Dendritic cell treated with granulocyte-macrophage colony-stimulating factor and Interleukin-4, amounts not matched to agents 40 ng/mL and 50 ng/mL, for 4 days (primary cell): ENCODE measurements at regions not wholly inside any gene's neighbourhood (a gene's known extent, or its start where the extent isn't known, plus 50 kb on each side); places are given as distances from the start of the nearest gene placed in this dataset.

Experiments
- H3K27ac Mint-ChIP-seq: one replicate; pipeline ENCODE4 v1.8.0; 2022; ENCODE audit warnings: mild to moderate bottlenecking, mixed read lengths
- H3K27me3 Mint-ChIP-seq: one replicate; pipeline ENCODE4 v1.8.0; 2022; ENCODE audit warnings: mild to moderate bottlenecking, mixed read lengths
- H3K36me3 Mint-ChIP-seq: one replicate; pipeline ENCODE4 v1.8.0; 2022; ENCODE audit warnings: low read depth, mixed read lengths
- H3K4me1 Mint-ChIP-seq: one replicate; pipeline ENCODE4 v1.8.0; 2022; ENCODE audit warnings: low read depth, mixed read lengths
- H3K4me3 Mint-ChIP-seq: one replicate; pipeline ENCODE4 v1.8.0; 2022; ENCODE audit warnings: mild to moderate bottlenecking, moderate library complexity, mixed read lengths
- H3K9me3 Mint-ChIP-seq: one replicate; pipeline ENCODE4 v1.8.0; 2022; ENCODE audit warnings: mixed read lengths
- intact Hi-C: fragments of 100-400 bp; cut with micrococcal nuclease; formaldehyde crosslinking; loops from one replicate; pipeline ENCODE4 v1.15.0; 2022

GRCh38 chr11:98130117-98130625 is 890.6 kb upstream of the CNTN5 start:
- Mint-ChIP-seq H3K27me3 (no peaks in the 10 kb centered on the region), H3K9me3 (peaks cover 55% of the 10 kb centered on the region), H3K4me1 (no peaks in the 10 kb centered on the region), H3K27ac (no peak overlapping the region), H3K4me3 (no peak overlapping the region), H3K36me3 (no peaks in the 10 kb centered on the region)
- intact Hi-C loops, result no loop called here

GRCh38 chr11:98136357-98136756 is 884.4 kb upstream of the CNTN5 start:
- Mint-ChIP-seq H3K27me3 (no peaks in the 10 kb centered on the region), H3K4me3 (no peak overlapping the region), H3K27ac (no peak overlapping the region), H3K36me3 (no peaks in the 10 kb centered on the region), H3K9me3 (peaks cover 30% of the 10 kb centered on the region), H3K4me1 (no peaks in the 10 kb centered on the region)
- intact Hi-C loops, result no loop called here

GRCh38 chr11:98137437-98137836 is 883.3 kb upstream of the CNTN5 start:
- no peaks in the 10 kb centered on the region for H3K36me3 Mint-ChIP-seq
- H3K9me3 Mint-ChIP-seq, result peaks cover 19% of the 10 kb centered on the region
- no peaks in the 10 kb centered on the region for H3K27me3 Mint-ChIP-seq
- H3K4me3 Mint-ChIP-seq, result no peak overlapping the region
- intact Hi-C loops, result no loop called here
- H3K4me1 Mint-ChIP-seq, result no peaks in the 10 kb centered on the region
- H3K27ac Mint-ChIP-seq, result no peak overlapping the region

GRCh38 chr11:98143661-98144060 is 877.1 kb upstream of the CNTN5 start:
- Mint-ChIP-seq H3K9me3 (peaks cover 28% of the 10 kb centered on the region), H3K27ac (no peak overlapping the region), H3K36me3 (no peaks in the 10 kb centered on the region), H3K4me3 (no peak overlapping the region), H3K4me1 (no peaks in the 10 kb centered on the region), H3K27me3 (no peaks in the 10 kb centered on the region)
- intact Hi-C loops, result no loop called here

GRCh38 chr11:98153752-98154151 is 867.0 kb upstream of the CNTN5 start:
- Mint-ChIP-seq H3K4me3 (no peak overlapping the region), H3K27ac (no peak overlapping the region), H3K27me3 (no peaks in the 10 kb centered on the region), H3K9me3 (peaks cover 48% of the 10 kb centered on the region), H3K4me1 (no peaks in the 10 kb centered on the region), H3K36me3 (no peaks in the 10 kb centered on the region)
- intact Hi-C loops, result no loop called here

GRCh38 chr11:98155696-98156095 is 865.1 kb upstream of the CNTN5 start:
- no peaks in the 10 kb centered on the region for H3K36me3 Mint-ChIP-seq
- H3K4me1 Mint-ChIP-seq, result no peaks in the 10 kb centered on the region
- H3K4me3 Mint-ChIP-seq, result no peak overlapping the region
- intact Hi-C loops, result no loop called here
- H3K27me3 Mint-ChIP-seq, result no peaks in the 10 kb centered on the region
- no peak overlapping the region for H3K27ac Mint-ChIP-seq
- H3K9me3 Mint-ChIP-seq, result peaks cover 48% of the 10 kb centered on the region

GRCh38 chr11:98177925-98178324 is 842.8 kb upstream of the CNTN5 start:
- Mint-ChIP-seq H3K9me3 (peaks cover 35% of the 10 kb centered on the region), H3K4me3 (no peak overlapping the region), H3K4me1 (no peaks in the 10 kb centered on the region), H3K27ac (no peak overlapping the region), H3K36me3 (no peaks in the 10 kb centered on the region), H3K27me3 (no peaks in the 10 kb centered on the region)
- intact Hi-C loops, result no loop called here

- intact Hi-C loops, result no loop called here
- Mint-ChIP-seq H3K27me3 (no peaks in the 10 kb centered on the region), H3K4me1 (no peaks in the 10 kb centered on the region), H3K4me3 (no peak overlapping the region), H3K9me3 (peaks cover 34% of the 10 kb centered on the region), H3K27ac (no peak overlapping the region), H3K36me3 (no peaks in the 10 kb centered on the region)
Measured at GRCh38 chr11:98180511-98180910, 840.2 kb upstream of the CNTN5 start.

- no peaks in the 10 kb centered on the region for H3K27me3 Mint-ChIP-seq
- no peak overlapping the region for H3K27ac Mint-ChIP-seq
- no peak overlapping the region for H3K4me3 Mint-ChIP-seq
- intact Hi-C loops, result no loop called here
- H3K36me3 Mint-ChIP-seq, result no peaks in the 10 kb centered on the region
- peaks cover 30% of the 10 kb centered on the region for H3K9me3 Mint-ChIP-seq
- no peaks in the 10 kb centered on the region for H3K4me1 Mint-ChIP-seq
Measured at GRCh38 chr11:98180921-98181320, 839.8 kb upstream of the CNTN5 start.

GRCh38 chr11:98183034-98183433 is 837.7 kb upstream of the CNTN5 start:
- Mint-ChIP-seq H3K9me3 (peaks cover 26% of the 10 kb centered on the region), H3K36me3 (no peaks in the 10 kb centered on the region), H3K4me1 (no peaks in the 10 kb centered on the region), H3K27me3 (no peaks in the 10 kb centered on the region), H3K27ac (no peak overlapping the region), H3K4me3 (no peak overlapping the region)
- intact Hi-C loops, result no loop called here

GRCh38 chr11:98185245-98185644 is 835.5 kb upstream of the CNTN5 start:
- no peak overlapping the region for H3K27ac Mint-ChIP-seq
- H3K9me3 Mint-ChIP-seq, result peaks cover 26% of the 10 kb centered on the region
- H3K27me3 Mint-ChIP-seq, result no peaks in the 10 kb centered on the region
- no peak overlapping the region for H3K4me3 Mint-ChIP-seq
- no peaks in the 10 kb centered on the region for H3K36me3 Mint-ChIP-seq
- intact Hi-C loops, result no loop called here
- no peaks in the 10 kb centered on the region for H3K4me1 Mint-ChIP-seq

- intact Hi-C loops, result no loop called here
- H3K9me3 Mint-ChIP-seq, result no peaks in the 10 kb centered on the region
- H3K27me3 Mint-ChIP-seq, result no peaks in the 10 kb centered on the region
- H3K36me3 Mint-ChIP-seq, result no peaks in the 10 kb centered on the region
- H3K27ac Mint-ChIP-seq, result no peak overlapping the region
- H3K4me1 Mint-ChIP-seq, result no peaks in the 10 kb centered on the region
- no peak overlapping the region for H3K4me3 Mint-ChIP-seq
Measured at GRCh38 chr11:98194611-98195010, 826.1 kb upstream of the CNTN5 start.

GRCh38 chr11:98195300-98195699 is 825.4 kb upstream of the CNTN5 start:
- intact Hi-C loops, result no loop called here
- Mint-ChIP-seq H3K36me3 (no peaks in the 10 kb centered on the region), H3K4me3 (no peak overlapping the region)

GRCh38 chr11:98207086-98207485 is 813.7 kb upstream of the CNTN5 start:
- intact Hi-C loops, result no loop called here
- Mint-ChIP-seq H3K4me3 (no peak overlapping the region), H3K27me3 (no peaks in the 10 kb centered on the region), H3K27ac (no peak overlapping the region), H3K9me3 (peaks cover 48% of the 10 kb centered on the region), H3K36me3 (no peaks in the 10 kb centered on the region), H3K4me1 (no peaks in the 10 kb centered on the region)

More at GRCh38 chr11:98195300-98195699, 825.4 kb upstream of the CNTN5 start:
- Mint-ChIP-seq H3K4me1 (no peaks in the 10 kb centered on the region), H3K27me3 (no peaks in the 10 kb centered on the region), H3K9me3 (no peaks in the 10 kb centered on the region), H3K27ac (no peak overlapping the region)

- no peaks in the 10 kb centered on the region for H3K4me1 Mint-ChIP-seq
- H3K36me3 Mint-ChIP-seq, result no peaks in the 10 kb centered on the region
- H3K27ac Mint-ChIP-seq, result no peak overlapping the region
- H3K27me3 Mint-ChIP-seq, result no peaks in the 10 kb centered on the region
- intact Hi-C loops, result no loop called here
- no peak overlapping the region for H3K4me3 Mint-ChIP-seq
- peaks cover 7% of the 10 kb centered on the region for H3K9me3 Mint-ChIP-seq
Measured at GRCh38 chr11:98227278-98227677, 793.5 kb upstream of the CNTN5 start.
